GM23248 (cell line): ENCODE measurements at regions not wholly inside any gene's neighbourhood (a gene's known extent, or its start where the extent isn't known, plus 50 kb on each side); places are given as distances from the start of the nearest gene placed in this dataset.

Experiments used
- EZH2 ChIP-seq: fragments of 200-600 bp; sonication (generic); IDR thresholded peaks from 2 replicates; pipeline ENCODE4 v1.6.1; 2018; ENCODE audit warnings: antibody characterized with exemption, mild to moderate bottlenecking; ENCODE audit not compliant: insufficient read depth, poor library complexity, severe bottlenecking
- EZH2phosphoT487 ChIP-seq: fragments of 200-600 bp; sonication (generic); IDR thresholded peaks from 2 replicates; pipeline ENCODE4 v1.6.1; 2018; ENCODE audit warnings: antibody characterized with exemption, moderate library complexity, mild to moderate bottlenecking, low read depth; ENCODE audit not compliant: insufficient read depth

DNA sequence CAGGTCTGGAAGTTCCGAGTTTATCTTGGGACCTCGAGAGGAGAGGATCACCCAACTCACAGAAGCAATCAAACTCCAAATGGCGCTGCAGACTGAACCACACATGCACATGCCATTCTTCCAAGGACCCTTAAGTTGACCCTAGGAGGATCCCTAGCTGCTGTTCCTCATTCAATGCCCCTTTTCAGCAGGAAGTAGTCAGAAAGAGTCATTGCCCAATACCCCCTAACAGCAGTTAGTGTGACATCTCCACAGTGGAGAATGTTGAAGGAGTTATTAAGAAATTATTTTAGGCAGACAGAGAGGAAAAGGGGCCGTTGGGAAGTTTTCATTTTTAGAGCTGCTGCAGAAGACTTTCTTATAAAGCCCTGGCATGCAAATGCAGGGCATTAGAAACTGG, 229.9 kb upstream of the DAB2 start:
- TF ChIP-seq EZH2 (no peak), EZH2phosphoT487 (no peak)
